BJ (cell line): ENCODE measurements at regions not wholly inside any gene's neighbourhood (a gene's known extent, or its start where the extent isn't known, plus 50 kb on each side); places are given as distances from the start of the nearest gene placed in this dataset.

Experiments
- CTCF ChIA-PET: fragments of 350-600 bp; formaldehyde crosslinking; extraction: SDS; loops from one replicate; lab custom pipeline; 2021; ENCODE audit warnings: antibody characterized with exemption, inconsistent platforms; lab: Yijun Ruan, JAX
- POLR2A ChIA-PET: fragments of 300-600 bp; sonication (Branson Sonifier 250); formaldehyde crosslinking; extraction: SDS; loops from one replicate; lab custom pipeline; 2021; ENCODE audit warnings: antibody characterized with exemption; lab: Charles Lee
- DNase-seq: peaks from one replicate; pipeline ENCODE4 v3.0.0-alpha.2; 2011; ENCODE audit warnings: low read depth
- H3K27me3 ChIP-seq: 2 replicates; pipeline ENCODE4 v1.6.0; 2011; ENCODE audit warnings: low read length; ENCODE audit not compliant: control insufficient read depth, insufficient read depth
- H3K36me3 ChIP-seq: 2 replicates; pipeline ENCODE4 v1.5.1; 2011; ENCODE audit warnings: low read length; ENCODE audit not compliant: control insufficient read depth, insufficient read depth
- H3K4me3 ChIP-seq: 2 replicates; pipeline ENCODE4 v1.5.1; 2011; ENCODE audit warnings: low read depth, mild to moderate bottlenecking, control low read depth, low read length
- CTCF ChIP-seq: IDR thresholded peaks from 2 replicates; pipeline ENCODE4 v1.5.1; 2011; ENCODE audit warnings: low read depth, mild to moderate bottlenecking, control low read depth, inconsistent platforms, low read length, moderate library complexity; ENCODE audit not compliant: insufficient read depth

- Histone ChIP-seq H3K4me3 (no peak overlapping the region), H3K27me3 (no peaks in the 10 kb centered on the region), H3K36me3 (no peaks in the 10 kb centered on the region)
- POLR2A ChIA-PET: no interaction called here
- CTCF ChIA-PET: interaction anchor here (1.5 kb wide), 1 partner anchor 21 kb away, joined by 3 read pairs; no protein-coding TSS in a partner anchor
- DNase-seq: no peak
- no peak for TF ChIP-seq CTCF
Observed at GRCh38 chr13:78999494-78999893, 340.5 kb upstream of the OBI1 start.

- CTCF ChIA-PET: interaction anchor here (1.5 kb wide), 1 partner anchor 20 kb away, joined by 3 read pairs; no protein-coding TSS in a partner anchor
- POLR2A ChIA-PET: no interaction called here
Observed at GRCh38 chr13:78998630-78999315, 339.8 kb upstream of the OBI1 start.

GRCh38 chr13:78997902-78998629, 339.1 kb upstream of the OBI1 start:
- CTCF ChIA-PET: interaction anchor here (0.6 to 1.5 kb wide), 2 partner anchors 19 to 582 kb away, joined by 3 read pairs; no protein-coding TSS in a partner anchor
- H3K4me3 ChIP-seq: no peak overlapping the region
- DNase-seq: no peak
- no peak for TF ChIP-seq CTCF
- H3K36me3 ChIP-seq: no peaks in the 10 kb centered on the region
- no peaks in the 10 kb centered on the region for H3K27me3 ChIP-seq
- POLR2A ChIA-PET: no interaction called here

More at GRCh38 chr13:78998630-78999315, 339.8 kb upstream of the OBI1 start:
- no peak for DNase-seq
- TF ChIP-seq CTCF: no peak
- no peak overlapping the region for H3K4me3 ChIP-seq
- no peaks in the 10 kb centered on the region for H3K36me3 ChIP-seq
- no peaks in the 10 kb centered on the region for H3K27me3 ChIP-seq

- DNase-seq: no peak
- ChIA-PET POLR2A (no interaction called here), CTCF (no interaction called here)
- no peak for TF ChIP-seq CTCF
- Histone ChIP-seq H3K4me3 (no peak overlapping the region), H3K27me3 (no peaks in the 10 kb centered on the region), H3K36me3 (no peaks in the 10 kb centered on the region)
Observed at GRCh38 chr13:78993792-78994191, 334.8 kb upstream of the OBI1 start.

- H3K4me3 ChIP-seq: no peak overlapping the region
- no peaks in the 10 kb centered on the region for H3K36me3 ChIP-seq
- TF ChIP-seq CTCF: no peak
- DNase-seq: no peak
- no peaks in the 10 kb centered on the region for H3K27me3 ChIP-seq
- CTCF ChIA-PET: interaction anchor here (1.1 kb wide), 1 partner anchor 843 kb away, joined by 3 read pairs; no protein-coding TSS in a partner anchor
- POLR2A ChIA-PET: no interaction called here
Observed at GRCh38 chr13:78981913-78982312, 323.0 kb upstream of the OBI1 start.
